GM12891 (cell line): ENCODE measurements at regions not wholly inside any gene's neighbourhood (a gene's known extent, or its start where the extent isn't known, plus 50 kb on each side); places are given as distances from the start of the nearest gene placed in this dataset.

ENCODE experiments used
- PAX5 ChIP-seq: IDR thresholded peaks from 2 replicates; pipeline ENCODE4 v1.6.1; 2011; ENCODE audit warnings: low read length, moderate library complexity, mild to moderate bottlenecking; ENCODE audit not compliant: insufficient read depth, severe bottlenecking
- POLR2A ChIP-seq: IDR thresholded peaks from 2 replicates; pipeline ENCODE4 v1.6.1; 2011; ENCODE audit warnings: low read depth, low read length, control low read depth
- POLR2AphosphoS5 ChIP-seq: IDR thresholded peaks from 2 replicates; pipeline ENCODE4 v1.6.1; 2011; ENCODE audit warnings: low read depth, low read length, control low read depth
- SPI1 ChIP-seq: IDR thresholded peaks from 2 replicates; pipeline ENCODE4 v1.6.1; 2011; ENCODE audit warnings: low read depth, low read length, control low read depth
- TAF1 ChIP-seq: IDR thresholded peaks from 2 replicates; pipeline ENCODE4 v1.6.1; 2011; ENCODE audit warnings: low read depth, low read length, control low read depth

- no peak for TF ChIP-seq POLR2A
- TF ChIP-seq TAF1 = no peak
- no peak for TF ChIP-seq POLR2AphosphoS5
- TF ChIP-seq SPI1 = no peak
- TF ChIP-seq PAX5 = no peak
Measured at GRCh38 chr11:70509476-70509875, 111.1 kb downstream of the CTTN start.
